ENCODE measurements at regions not wholly inside any gene's neighbourhood (a gene's known extent, or its start where the extent isn't known, plus 50 kb on each side); places are given as distances from the start of the nearest gene placed in this dataset.

DNA sequence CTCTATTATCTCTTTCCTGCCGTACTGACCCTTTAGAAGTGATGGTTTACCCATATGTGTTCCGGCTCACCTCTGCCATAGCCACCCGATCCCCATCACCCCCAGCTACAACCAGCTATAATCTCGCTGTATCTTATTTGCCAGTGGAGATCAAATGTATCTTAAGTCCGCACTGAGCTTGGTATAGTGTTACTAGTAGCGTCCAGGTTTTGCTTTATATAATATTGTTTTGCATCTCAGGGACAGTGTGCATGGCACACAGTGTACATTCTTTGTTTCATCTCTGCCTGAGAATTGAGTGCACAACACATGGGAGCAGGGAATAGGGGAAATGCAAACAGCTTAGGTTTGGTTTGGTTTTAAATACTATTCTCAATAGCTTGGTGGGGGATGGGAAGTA is 135.8 kb upstream of the SNX2 start:
- TF ChIP-seq ZKSCAN1 (IDR thresholded peaks at IDR 0.05; ENCODE audit: low read length), result no peak
- TF ChIP-seq TBL1XR1 (IDR thresholded peaks at IDR 0.05; ENCODE audit: borderline replicate concordance, low read length, partially characterized antibody), result no peak
- TF ChIP-seq CEBPB (IDR thresholded peaks at IDR 0.05; ENCODE audit: borderline replicate concordance, low read depth, low read length), result no peak
- no peak for TF ChIP-seq SMARCC2 (IDR thresholded peaks at IDR 0.05)
- no peak for TF ChIP-seq GMEB2 (CRISPR knock-in tag; IDR thresholded peaks at IDR 0.05; ENCODE audit: low read depth)
- TF ChIP-seq ZNF274 (CRISPR knock-in tag; IDR thresholded peaks at IDR 0.05), result no peak
- no peak for TF ChIP-seq NPAS2 (CRISPR knock-in tag; IDR thresholded peaks at IDR 0.05; ENCODE audit: borderline replicate concordance)
- no peak for TF ChIP-seq CTCF (CRISPR knock-in tag; IDR thresholded peaks at IDR 0.05)
- no peak for TF ChIP-seq IRF2 (CRISPR knock-in tag; IDR thresholded peaks at IDR 0.05)
